ENCODE measurements at regions not wholly inside any gene's neighbourhood (a gene's known extent, or its start where the extent isn't known, plus 50 kb on each side); places are given as distances from the start of the nearest gene placed in this dataset.
"Not testable (repeated sequence)": the region's sequence is repeated elsewhere in the genome, so short reads cannot be mapped to it uniquely, and the experiment has no call there.

DNA sequence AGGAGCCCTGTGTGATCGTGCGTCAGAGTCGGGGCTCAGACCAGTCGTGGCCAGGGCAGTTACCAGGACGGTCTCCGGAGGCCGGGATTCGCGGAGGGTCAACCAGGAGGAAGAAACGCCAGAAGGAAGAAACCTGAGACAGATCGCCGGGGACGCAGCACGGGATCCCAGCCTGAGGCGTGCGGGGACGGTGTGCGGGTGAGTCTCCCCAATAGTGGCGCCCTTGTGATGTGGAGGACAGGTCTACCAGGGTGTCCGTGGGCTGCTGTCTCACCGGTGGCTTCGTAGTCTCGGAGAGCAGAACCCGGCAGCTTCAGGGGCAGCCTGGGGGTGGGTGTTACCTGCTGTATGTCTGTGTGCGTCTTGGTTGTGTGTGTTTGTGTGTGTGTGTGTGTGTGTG lies 1399.1 kb upstream of the PCDH10 start:
- not testable (repeated sequence) for DNase-seq (ENCODE audit: low spot score)

GRCh38 chr4:131750469-131750868 lies 1398.6 kb upstream of the PCDH10 start:
- peak; percentile 13 for DNase-seq (ENCODE audit: low spot score)

- not testable (repeated sequence) for DNase-seq (ENCODE audit: low spot score)
Observed at GRCh38 chr4:131762234-131762633, 1386.9 kb upstream of the PCDH10 start.

DNA sequence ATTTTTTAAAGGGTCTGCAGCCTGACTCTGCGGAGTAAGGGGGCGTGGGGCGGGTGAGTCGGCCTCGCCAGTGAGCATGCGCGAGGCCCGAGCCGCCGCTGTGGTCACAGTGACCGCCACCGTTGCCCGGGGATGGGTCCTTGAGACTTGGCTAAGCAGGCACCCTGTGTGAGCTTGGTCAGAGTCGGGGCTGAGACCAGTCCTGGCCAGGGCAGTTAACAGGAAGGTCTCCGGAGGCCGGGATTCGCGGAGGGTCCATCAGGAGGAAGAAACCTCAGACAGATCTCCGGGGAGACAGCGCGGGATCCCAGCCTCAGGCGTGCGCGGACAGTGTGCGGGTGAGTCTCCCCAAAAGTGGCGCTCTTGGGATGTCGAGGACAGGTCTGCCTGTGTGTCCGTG lies 1384.4 kb upstream of the PCDH10 start:
- DNase-seq (ENCODE audit: low spot score): no peak

DNA sequence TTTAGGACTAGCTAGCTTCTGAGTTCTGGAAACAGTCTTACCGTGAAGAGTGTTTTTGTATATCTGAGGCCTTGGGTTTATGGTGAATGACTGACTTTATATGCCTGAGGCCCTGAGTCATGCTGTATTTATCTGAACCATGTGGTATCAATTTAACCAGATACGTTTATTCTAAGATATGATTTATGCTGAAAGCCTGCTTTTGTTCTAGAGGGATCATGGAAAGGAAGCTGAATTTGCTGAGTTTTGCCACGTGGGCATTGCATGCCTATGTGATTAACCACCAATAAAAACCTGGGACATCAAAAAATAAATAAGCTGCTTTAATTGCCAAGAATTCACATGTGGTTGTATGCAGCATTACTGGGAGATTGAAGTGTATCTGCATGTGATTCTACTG lies 1374.7 kb upstream of the PCDH10 start:
- not testable (repeated sequence) for DNase-seq (ENCODE audit: low spot score)

DNA sequence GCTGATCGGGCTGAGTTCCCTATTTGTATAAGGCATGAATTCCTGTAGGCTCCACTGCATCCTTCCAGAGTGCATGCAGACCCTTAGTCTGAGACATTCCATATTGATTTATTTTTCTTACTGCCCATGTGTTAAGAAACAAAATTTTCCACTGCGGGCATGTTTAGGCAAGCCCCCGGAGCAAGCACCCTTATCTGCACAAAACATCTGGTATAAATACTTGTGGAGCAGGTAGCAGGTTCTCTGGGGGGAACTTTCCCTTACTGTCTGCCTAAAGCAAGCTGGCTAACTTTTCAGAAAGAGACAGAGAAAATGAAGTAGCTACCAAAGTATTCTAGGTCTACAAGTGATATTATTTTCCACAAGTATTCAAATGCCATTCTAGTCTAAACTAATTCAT lies 1338.5 kb upstream of the PCDH10 start:
- DNase-seq (ENCODE audit: low spot score): not testable (repeated sequence)

Data from CD4-positive, alpha-beta T cell treated with Interleukin-15 for 4 hours (primary cell).